Tibial nerve (tissue), 4 donors: ENCODE measurements at regions not wholly inside any gene's neighbourhood (a gene's known extent, or its start where the extent isn't known, plus 50 kb on each side); places are given as distances from the start of the nearest gene placed in this dataset.

Experiments used
- DNase-seq, 2 donors: peaks; one replicate each; pipeline ENCODE4 v3.0.0-alpha.2; 2019; ENCODE audit warnings: low spot score in 2 of 2
- H3K27ac ChIP-seq, 4 donors: fragments of 200-600 bp; sonication (generic) in 3 of 4; one replicate each; pipeline ENCODE4 v1.5.1; 2017 to 2019; ENCODE audit warnings: mild to moderate bottlenecking in 1 of 4
- H3K27me3 ChIP-seq, 2 donors: fragments of 200-600 bp; sonication (generic) in 1 of 2; one replicate each; pipeline versions ENCODE4 v1.5.1 to v1.6.0; 2017 to 2019
- H3K36me3 ChIP-seq, 3 donors: fragments of 200-600 bp; sonication (generic); one replicate each; pipeline ENCODE4 v1.5.1; 2018 to 2019
- H3K4me1 ChIP-seq, 4 donors: fragments of 200-600 bp; sonication (generic) in 3 of 4; one replicate each; pipeline ENCODE4 v1.5.1; 2017 to 2019
- H3K4me3 ChIP-seq, 4 donors: fragments of 200-600 bp; sonication (generic) in 3 of 4; one replicate each; pipeline ENCODE4 v1.5.1; 2017 to 2019; ENCODE audit warnings: mild to moderate bottlenecking in 1 of 4, moderate library complexity in 1 of 4
- H3K9me3 ChIP-seq, 4 donors: fragments of 200-600 bp; sonication (generic) in 3 of 4; one replicate each; pipeline ENCODE4 v1.5.1; 2017 to 2019
- CTCF ChIP-seq, 5 experiments: fragments of 200-600 bp in 3 of 5; fragments of 450-650 bp in 2 of 5; sonication (generic) in 3 of 5; IDR thresholded peaks; one replicate each; pipeline ENCODE4 v1.5.1; 2016 to 2019; ENCODE audit warnings: antibody characterized with exemption in 5 of 5, mild to moderate bottlenecking in 3 of 5, moderate library complexity in 2 of 5
- EP300 ChIP-seq, 2 donors: sonication (generic); formaldehyde crosslinking; IDR thresholded peaks; one replicate each; pipeline ENCODE4 v1.6.1; 2017; ENCODE audit warnings: antibody characterized with exemption in 2 of 2, mild to moderate bottlenecking in 1 of 2
- POLR2A ChIP-seq, 2 donors: fragments of 450-650 bp; IDR thresholded peaks; one replicate each; pipeline ENCODE4 v1.6.1; 2017; ENCODE audit warnings: antibody characterized with exemption in 2 of 2, mild to moderate bottlenecking in 2 of 2, moderate library complexity in 2 of 2
- WGBS, 2 donors: methylation state at CpG; one replicate each; pipeline ENCODE4 v1.1.5; 2018; 5-methylcytosine and 5-hydroxymethylcytosine counted together

GRCh38 chr15:98040146-98040545 lies 79.6 kb downstream of the ARRDC4 start:
- TF ChIP-seq POLR2A (IDR thresholded peaks at IDR 0.05) (no peak), CTCF (IDR thresholded peaks at IDR 0.05) (no peak), EP300 (IDR thresholded peaks at IDR 0.05) (no peak)
- H3K36me3 ChIP-seq = no peaks in the 10 kb centered on the region
- H3K27ac ChIP-seq = no peak overlapping the region
- 78 to 82% methylated on average over 5 of the region's 5 CpGs for WGBS, 2 donors
- no peaks in the 10 kb centered on the region for H3K4me1 ChIP-seq
- DNase-seq = no peak
- no peaks in the 10 kb centered on the region for H3K27me3 ChIP-seq
- H3K4me3 ChIP-seq = no peak overlapping the region
- no peaks in the 10 kb centered on the region for H3K9me3 ChIP-seq

GRCh38 chr15:98043160-98044014 lies 82.9 kb downstream of the ARRDC4 start:
- H3K27ac ChIP-seq = no peak overlapping the region
- no peaks in the 10 kb centered on the region for H3K36me3 ChIP-seq
- H3K4me3 ChIP-seq = no peak overlapping the region
- H3K9me3 ChIP-seq = peaks cover 0 to under 1% (median 0%) of the 10 kb centered on the region in 4 donors
- no peak for DNase-seq
- H3K27me3 ChIP-seq = no peaks in the 10 kb centered on the region
- TF ChIP-seq CTCF (IDR thresholded peaks at IDR 0.05) (no peak), POLR2A (IDR thresholded peaks at IDR 0.05) (no peak), EP300 (IDR thresholded peaks at IDR 0.05) (no peak)
- no peaks in the 10 kb centered on the region for H3K4me1 ChIP-seq
- 57 to 60% methylated on average over 21 to 23 of the region's 23 CpGs for WGBS, 2 donors

GRCh38 chr15:98051734-98052133 lies 91.2 kb downstream of the ARRDC4 start:
- no peaks in the 10 kb centered on the region for H3K4me1 ChIP-seq
- WGBS, 2 donors = 79 to 81% methylated on average over 3 of the region's 3 CpGs
- peaks cover 0 to 16% (median 4%) of the 10 kb centered on the region in 4 donors for H3K9me3 ChIP-seq
- H3K36me3 ChIP-seq = no peaks in the 10 kb centered on the region
- TF ChIP-seq CTCF (IDR thresholded peaks at IDR 0.05) = no peak
- TF ChIP-seq POLR2A (IDR thresholded peaks at IDR 0.05) = no peak
- TF ChIP-seq EP300 (IDR thresholded peaks at IDR 0.05) = no peak
- H3K27ac ChIP-seq = no peak overlapping the region
- DNase-seq = no peak
- no peak overlapping the region for H3K4me3 ChIP-seq
- H3K27me3 ChIP-seq = no peaks in the 10 kb centered on the region

- Histone ChIP-seq H3K27ac (no peak overlapping the region), H3K36me3 (no peaks in the 10 kb centered on the region), H3K4me1 (no peaks in the 10 kb centered on the region), H3K27me3 (no peaks in the 10 kb centered on the region), H3K4me3 (no peak overlapping the region), H3K9me3 (peaks cover 0 to 23% (median 11%) of the 10 kb centered on the region in 4 donors)
- no peak for DNase-seq
- WGBS, 2 donors = 81 to 89% methylated on average over 1 of the region's 1 CpG
- TF ChIP-seq POLR2A (IDR thresholded peaks at IDR 0.05) = no peak
- TF ChIP-seq EP300 (IDR thresholded peaks at IDR 0.05) = no peak
- no peak for TF ChIP-seq CTCF (IDR thresholded peaks at IDR 0.05)
Measured at GRCh38 chr15:98057453-98057852, 97.0 kb downstream of the ARRDC4 start.

- Histone ChIP-seq H3K27ac (peak overlapping the region in 2 of 4 donors; percentile 30 to 49), H3K27me3 (no peaks in the 10 kb centered on the region), H3K36me3 (no peaks in the 10 kb centered on the region), H3K9me3 (peaks cover 0 to 4% (median 1%) of the 10 kb centered on the region in 4 donors), H3K4me1 (peaks cover 0 to 13% (median 3%) of the 10 kb centered on the region in 4 donors), H3K4me3 (no peak overlapping the region)
- DNase-seq = no peak
- 52 to 65% methylated on average over 3 of the region's 3 CpGs for WGBS, 2 donors
- no peak for TF ChIP-seq POLR2A (IDR thresholded peaks at IDR 0.05)
- TF ChIP-seq EP300 (IDR thresholded peaks at IDR 0.05) = no peak
- no peak for TF ChIP-seq CTCF (IDR thresholded peaks at IDR 0.05)
Measured at GRCh38 chr15:98062869-98063268, 102.4 kb downstream of the ARRDC4 start.
